HG03280 (cell line): ENCODE measurements at regions not wholly inside any gene's neighbourhood (a gene's known extent, or its start where the extent isn't known, plus 50 kb on each side); places are given as distances from the start of the nearest gene placed in this dataset.

Experiments used
- ATAC-seq: cut with Tn5 transposase; IDR thresholded peaks from one replicate; pipeline ENCODE4 v1.9.1; 2021; ENCODE audit warnings: mild to moderate bottlenecking, moderate library complexity; ENCODE audit not compliant: unreplicated experiment

DNA sequence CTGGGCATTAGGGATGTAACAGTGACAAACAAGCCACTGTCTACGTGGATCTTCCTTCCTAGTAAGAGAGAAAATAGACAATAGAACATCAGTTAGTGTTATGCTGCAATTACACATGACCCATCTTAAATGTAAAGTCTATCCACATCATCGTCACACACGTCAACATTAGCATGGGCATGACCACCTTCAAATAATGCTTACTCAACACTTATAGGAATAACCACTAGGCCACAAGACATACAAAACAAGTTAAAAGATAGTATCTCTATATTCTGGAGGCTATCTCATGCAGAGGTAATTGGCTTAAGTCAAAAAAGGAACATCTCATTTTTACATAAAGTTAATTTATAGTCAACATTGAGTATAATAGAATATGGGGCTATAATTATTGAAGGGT is 156.5 kb downstream of the MOXD1 start:
- ATAC-seq = no peak

DNA sequence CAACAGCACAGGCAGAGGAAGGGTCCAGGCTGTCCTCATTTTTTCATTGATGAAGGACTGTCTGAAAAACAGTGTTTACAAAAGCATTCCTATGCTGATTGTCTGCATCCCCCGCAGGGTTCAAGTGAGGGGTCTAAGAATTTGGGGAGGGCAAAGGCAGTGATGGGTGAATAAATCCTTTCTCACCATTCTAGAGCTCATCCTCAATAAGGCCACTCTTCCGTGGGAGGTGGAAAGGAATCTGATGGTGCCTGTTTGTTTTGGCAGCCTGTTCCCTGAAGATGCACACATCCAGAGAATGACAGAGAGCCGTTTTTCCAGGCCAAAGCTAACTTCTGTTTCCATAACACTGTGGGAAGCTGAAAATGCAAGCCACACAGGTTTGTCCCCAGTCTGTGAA is 164.5 kb downstream of the MOXD1 start:
- ATAC-seq = no peak

DNA sequence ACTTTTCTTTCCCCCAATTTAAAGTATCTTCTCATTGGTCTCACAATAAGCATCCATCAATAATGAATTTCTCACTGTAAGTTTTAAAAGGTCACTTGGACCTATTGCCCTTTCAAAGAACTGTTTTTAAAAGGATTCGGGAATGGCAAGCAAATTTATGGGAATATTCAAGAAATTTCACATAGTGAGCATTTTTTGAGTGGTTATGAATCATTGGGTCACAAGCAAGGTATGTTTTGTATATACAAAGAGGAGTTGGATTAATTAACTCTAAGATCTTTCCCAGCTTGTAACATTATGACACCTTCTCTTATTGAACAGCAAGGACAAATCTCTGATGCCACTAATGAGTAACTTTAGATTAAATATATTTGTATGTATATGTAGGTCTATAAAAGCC is 165.0 kb downstream of the MOXD1 start:
- no peak for ATAC-seq

DNA sequence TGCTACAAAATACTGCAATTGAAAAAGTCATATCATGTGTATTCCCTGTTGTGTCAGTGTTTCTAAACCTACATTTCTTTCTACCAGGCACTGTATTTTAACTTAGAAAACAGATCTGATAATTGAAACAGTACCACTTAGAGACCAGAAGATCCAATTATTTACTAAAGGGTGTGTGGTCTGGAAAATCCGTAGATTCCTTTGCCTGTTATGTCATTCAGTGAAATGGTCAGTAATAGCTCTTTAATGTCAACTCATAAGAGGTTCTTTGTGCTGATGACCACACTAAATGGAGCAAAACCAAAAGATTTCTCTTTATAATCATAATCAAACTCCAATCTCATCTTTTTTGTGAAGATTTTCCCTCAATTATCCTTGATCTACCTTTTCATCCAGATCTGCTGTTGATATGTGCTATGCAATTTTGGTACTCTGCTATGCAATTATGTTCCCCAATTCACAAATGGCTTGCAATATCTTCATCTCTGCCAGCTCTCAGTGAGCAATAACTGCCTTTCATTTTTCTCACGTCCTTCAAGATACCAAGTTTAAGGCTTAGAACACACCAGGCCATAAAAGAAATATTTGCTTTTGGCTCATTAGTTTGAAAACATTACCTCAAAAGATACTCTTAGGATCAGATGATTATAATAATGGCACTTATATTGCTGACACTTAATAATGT is 165.5 kb downstream of the MOXD1 start:
- ATAC-seq = no peak

DNA sequence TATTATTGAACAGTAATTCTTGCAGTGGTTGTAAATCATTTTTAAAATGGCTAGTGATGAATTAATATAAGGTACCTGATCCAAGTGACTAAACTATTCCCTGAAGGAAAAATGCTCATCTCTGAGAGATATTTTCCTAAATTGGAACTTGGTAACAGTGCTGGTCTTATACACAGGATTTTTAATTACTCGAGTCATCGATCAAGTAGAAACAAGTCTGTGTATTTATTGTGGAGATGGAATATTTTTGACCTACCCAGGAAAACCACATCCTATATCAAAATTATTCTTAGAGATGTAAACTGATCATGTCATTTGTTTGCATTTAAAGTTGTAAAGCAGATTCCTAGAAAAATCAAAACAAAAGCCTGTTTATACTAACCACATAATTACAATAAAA is 166.9 kb downstream of the MOXD1 start:
- no peak for ATAC-seq

DNA sequence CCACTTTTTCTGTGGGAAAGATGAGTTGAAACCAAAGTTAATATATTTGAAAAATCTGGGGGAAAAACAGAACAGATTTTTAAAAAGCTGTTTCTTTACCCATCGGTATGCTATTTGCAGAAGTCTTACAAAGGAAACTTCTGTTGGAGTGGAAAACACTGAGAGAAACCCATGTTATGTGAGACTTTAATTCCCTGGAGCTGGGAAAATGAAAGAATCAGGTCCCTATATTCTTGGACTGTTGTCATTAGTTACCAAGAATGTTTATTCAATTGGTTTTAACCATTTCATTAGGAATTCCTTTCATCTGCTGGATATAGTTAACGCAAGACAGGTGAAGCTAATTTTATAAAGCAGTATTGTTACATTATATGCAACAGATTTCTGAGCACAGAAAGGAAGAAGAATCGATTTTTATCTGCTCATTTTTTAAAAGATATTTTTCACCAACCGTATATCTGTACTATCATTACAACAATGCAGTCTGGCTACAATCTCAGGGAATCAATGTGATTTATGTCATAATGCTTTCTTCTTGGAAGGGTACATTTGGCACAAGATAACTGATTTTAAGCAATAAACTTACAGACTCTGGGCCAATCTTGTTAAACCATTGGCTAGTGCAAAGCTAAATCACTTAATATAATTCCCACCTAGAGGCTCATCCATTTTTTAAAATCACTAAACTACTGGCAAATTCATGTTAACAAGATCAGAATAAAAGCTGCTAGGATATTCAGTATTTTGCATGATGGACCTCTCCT is 170.0 kb downstream of the MOXD1 start:
- ATAC-seq = no peak

DNA sequence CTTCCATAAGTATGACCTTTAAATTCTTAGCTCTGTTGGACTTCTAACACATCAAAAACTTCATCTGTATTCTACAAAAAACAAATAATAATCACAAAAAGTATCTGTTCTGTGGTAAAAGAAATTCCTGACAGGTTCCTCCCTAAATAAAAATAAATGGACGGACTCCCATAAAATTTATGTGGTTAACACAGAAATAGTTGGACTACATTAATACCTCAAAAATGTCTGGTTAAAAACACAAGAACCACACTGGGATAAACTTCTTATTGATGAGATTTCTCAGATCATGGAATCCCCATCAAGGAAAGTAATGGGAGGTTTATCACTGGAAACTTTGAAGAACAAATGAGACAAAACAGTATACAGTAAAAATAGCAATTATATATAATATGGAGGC is 172.4 kb downstream of the MOXD1 start:
- no peak for ATAC-seq

DNA sequence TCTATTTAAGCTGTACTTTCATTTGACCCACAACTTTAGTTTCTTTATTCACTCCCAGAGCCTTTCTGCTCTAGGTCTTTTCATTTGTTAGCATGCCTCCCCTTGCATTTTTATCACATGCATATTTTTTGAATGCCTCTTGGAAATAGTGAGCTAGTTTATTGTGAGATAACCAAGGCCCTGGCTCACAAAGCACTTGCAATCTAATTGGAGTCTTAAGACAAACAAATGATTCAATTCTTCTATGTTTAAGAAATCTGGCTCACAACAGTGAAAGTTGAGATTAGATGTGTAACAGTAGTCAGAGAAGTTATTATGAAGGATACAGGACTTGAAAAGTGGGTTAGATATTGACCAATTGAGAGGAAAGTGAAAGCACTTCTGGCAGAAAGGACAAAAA is 173.4 kb downstream of the MOXD1 start:
- ATAC-seq = no peak

DNA sequence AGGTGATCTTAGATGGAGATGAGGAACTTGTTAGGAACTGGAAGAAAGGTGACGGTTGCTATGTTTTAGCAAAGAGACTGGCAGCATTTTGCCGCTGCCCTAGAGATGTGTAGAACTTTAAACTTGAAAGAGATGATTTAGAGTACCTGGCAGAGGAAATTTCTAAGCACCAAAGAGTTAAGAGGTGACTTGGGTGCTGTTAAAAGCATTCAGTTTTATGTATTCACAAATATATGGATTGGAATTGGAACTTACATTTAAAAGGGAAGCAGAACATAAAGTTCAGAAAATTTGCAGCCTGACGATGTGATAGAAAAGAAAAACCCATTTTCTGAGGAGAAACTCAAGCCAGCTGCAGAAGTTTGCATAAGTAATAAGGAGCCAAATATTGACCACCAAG is 176.3 kb downstream of the MOXD1 start:
- ATAC-seq = no peak

DNA sequence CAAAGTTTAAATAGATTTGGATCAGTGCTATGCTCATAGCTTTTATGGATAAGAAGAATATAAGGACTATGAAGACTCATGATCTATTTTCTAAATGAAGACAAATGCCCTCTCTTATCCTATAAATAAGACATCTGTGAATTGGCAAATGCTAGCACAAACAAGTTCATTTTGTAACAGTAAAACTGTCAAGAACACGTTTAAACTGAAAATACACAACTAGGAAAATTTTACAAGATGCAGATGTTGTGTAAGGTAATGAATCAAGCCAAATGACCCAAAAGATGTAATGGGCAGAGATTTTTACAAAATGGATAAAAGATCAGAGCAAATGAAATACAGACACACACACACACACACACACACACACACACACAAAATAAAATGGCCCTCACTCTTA is 180.5 kb downstream of the MOXD1 start:
- ATAC-seq = no peak

DNA sequence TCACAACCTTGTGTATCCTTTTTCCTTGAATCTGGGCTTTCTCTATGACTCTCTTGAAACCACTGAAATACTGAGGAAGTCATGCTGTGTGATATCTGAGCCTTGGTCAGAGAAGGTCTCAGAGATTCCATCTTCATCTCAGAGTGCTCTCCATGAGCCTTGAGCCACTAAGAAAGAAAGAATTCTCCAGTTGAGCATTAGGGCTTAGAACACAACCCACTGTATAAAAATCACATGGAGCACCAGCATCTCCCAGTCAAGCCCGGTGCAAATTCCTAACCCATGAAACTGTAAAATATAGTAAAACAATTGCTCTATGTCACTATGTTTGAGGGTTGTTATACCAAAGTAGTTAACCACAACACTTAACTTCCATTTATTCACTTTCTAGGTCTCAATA is 181.4 kb downstream of the MOXD1 start:
- no peak for ATAC-seq

DNA sequence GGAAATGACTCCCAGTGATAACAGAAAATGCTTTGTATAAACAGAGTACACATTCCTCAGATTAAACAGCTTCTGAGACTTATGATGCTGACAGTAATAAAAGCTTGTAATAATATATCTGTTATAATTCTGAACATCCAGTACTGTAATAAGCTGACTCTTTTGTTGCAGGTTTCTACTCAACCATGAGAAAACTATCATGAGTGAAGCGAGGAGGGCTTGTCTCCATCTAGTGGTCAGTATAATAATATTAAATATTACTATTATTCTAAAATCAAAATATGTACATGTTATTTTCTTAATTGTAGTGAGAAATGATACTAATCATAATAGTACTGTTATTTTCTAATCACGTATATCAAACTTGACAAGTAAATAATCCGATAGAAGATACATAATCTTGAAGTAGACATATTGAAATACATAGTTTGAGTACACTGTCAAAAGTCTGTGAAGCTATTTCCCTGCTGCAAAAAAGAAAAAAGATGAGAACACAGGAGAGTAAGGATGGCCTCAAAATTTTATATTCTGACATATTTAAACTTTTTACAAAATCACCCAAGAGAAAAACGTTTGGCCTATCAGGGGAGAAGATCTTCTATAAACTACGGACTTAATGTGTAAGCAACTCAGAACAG is 183.1 kb downstream of the MOXD1 start:
- peak; percentile 64 for ATAC-seq

DNA sequence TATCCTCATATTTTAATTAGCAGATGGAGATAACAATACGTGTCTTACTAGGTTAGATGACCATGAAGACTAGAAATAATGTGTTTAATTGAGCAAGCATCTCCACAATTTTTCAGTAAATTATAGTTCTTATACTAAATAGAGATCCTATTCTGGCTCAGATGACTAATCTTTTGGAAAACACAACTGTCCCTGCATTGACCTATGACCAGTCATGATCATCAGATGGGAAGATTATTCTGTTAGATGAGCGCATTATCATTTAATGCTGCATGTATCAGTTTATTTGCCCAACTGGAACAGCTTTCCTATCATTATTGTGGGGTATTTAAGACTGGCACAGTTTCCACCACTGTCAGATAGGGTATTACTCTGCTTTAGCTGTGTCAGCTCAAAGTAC is 185.5 kb downstream of the MOXD1 start:
- ATAC-seq = no peak

DNA sequence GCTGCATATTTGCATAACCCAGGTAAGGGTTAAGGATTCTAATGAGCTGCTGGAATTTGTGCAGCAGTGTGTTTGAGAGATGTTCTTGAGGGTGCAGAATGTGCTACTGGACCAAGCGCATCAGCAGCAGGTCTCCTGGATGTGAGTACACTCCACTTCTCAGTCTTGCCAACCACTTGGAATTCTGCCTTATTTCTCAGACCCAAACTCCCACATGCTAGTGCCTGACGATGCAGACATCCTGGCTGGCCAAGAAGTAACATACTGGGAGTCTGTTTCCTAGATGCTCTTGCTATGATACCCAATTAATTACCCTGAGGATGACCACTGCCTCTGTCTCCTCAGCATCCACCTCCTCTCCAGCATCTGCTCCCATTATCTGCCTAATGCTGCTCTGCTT is 186.6 kb downstream of the MOXD1 start:
- ATAC-seq = no peak

DNA sequence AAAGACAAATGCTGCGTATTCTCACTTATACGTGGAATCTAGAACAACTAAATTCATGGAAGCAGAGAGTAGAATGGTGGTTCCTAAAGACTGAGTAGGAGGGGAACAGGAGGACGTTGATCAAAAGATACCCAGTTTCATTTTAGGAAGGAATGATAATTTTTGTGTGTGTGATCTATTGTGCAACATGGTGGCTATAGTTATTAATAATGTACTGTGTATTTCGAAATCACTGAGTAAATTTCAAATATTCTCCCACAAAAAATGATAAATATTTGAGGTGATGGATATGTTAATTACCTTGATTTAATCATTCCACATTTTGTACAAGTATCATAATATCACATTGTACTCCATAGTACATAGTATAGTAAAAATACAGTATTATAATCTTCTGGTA is 187.5 kb downstream of the MOXD1 start:
- no peak for ATAC-seq

DNA sequence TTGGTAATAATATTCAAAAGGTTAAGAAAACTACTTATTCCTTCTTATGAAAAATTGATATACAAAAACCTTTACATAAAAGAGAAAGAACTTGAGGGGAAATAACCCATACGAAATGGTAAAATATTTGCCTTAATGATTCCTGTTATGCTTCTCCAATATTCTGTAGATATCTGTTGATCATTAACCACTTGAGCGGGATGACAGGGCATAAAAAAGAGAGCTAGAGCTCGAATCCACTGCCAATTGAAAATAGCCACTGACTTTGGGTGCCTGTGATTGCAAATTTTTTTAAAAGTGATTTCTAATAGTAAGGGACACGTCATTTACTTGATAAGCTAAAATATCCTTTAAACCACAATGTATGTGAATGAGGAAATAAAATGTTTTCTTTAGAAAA is 188.1 kb downstream of the MOXD1 start:
- no peak for ATAC-seq

DNA sequence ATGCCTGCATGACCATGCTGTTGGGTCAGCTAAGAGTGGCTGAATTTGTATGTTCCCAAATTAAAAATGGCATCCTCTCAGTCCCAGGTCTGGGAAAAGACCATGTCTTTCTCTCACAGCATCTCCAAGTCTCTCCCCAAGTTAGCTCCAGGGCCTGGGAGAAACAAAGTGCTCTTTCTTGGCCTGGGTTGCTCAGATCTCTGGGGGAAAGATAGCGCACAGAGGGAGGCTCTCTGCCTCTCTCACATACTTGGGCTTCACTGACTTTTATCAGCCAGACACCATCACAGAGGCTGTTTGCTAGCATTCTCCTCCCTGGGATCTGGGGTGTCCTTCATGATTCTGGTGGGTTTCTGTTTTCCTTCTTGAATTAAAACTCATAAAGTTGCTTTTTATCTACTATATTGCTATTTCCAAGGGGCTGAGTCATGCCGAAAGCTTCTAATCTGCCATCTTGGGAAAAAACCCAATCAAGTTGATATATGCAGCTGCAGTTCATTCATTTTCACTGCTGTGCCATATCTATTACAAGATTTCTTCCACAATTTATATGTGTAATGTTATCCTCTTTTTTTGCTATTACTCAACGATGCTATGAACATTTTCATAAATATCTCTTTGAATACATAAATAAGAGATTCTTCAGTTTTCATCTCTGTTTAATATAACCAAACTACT is 190.2 kb downstream of the MOXD1 start:
- no peak for ATAC-seq

DNA sequence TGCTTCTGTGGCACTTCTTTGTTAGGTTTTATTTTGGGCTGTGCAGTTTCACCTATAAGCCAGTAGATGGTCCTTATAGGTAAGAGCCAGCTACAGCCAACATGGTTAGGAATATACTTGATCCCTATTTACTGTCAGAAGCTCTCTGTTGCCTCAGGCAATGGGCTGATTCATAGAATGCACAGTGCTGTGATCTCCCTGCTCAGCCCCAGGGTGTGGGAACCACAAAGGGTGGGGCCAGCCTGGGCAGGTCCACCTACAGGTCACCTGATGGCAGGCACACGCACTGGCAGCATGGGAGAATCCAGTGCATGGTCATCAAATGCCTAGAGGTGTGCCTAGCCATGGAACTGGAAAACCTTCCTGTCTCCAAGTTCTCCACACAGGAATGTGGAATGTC is 191.9 kb downstream of the MOXD1 start:
- no peak for ATAC-seq

DNA sequence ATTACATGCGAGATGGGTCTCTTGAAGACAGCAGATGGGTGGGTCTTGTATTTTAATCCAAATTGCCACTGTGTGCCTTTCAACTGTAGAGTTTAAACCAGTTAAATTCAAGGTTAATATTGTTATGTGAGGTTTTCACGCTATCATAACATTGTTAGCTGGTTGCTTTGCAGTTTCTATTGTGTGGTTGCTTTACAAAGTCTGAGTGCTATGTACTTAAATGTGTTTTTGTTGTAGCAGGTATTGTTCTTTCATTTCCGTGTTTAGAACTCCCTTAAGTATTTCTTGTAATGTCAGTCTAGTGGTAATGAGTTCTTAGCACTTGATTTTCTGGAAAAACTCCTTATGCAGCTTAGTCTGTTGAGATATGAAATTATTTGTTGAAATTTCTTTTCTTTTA is 193.3 kb downstream of the MOXD1 start:
- no peak for ATAC-seq

DNA sequence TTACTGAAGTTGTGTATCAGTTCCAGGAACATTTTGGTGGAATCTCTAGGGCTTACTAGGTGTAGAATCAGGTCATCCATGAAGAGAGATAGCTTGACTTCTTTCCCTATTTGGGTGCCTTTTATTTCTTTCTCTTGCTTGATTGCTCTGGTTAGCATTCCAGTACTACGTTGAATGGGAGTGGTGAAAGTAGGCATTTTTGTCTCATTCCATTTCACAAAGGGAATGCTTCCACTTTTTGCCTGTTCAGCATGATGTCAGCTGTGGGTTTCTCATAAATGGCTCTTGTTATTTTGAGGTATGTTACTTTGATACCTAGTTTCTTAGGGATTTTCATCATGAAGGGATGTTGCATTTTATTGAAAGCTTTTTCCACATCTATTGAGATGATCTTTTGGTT is 195.3 kb downstream of the MOXD1 start:
- no peak for ATAC-seq

DNA sequence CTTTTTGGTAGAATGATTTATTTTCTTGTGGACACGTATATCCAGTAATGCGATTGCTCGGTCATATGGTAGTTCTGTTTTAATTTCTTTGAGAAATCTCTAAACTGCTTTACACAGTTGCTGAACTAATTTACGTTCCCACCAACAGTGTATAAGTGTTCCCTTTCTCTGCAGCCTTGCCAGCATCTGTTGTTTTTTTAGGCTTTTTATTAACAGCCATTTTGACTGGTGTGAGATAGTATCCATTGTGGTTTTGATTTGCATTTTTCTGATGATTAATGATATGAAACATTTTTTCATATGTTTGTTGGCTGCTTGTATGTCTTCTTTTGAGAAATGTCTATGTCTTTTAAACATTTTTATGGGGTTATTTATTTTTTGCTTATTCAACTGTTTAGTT is 196.7 kb downstream of the MOXD1 start:
- no peak for ATAC-seq

DNA sequence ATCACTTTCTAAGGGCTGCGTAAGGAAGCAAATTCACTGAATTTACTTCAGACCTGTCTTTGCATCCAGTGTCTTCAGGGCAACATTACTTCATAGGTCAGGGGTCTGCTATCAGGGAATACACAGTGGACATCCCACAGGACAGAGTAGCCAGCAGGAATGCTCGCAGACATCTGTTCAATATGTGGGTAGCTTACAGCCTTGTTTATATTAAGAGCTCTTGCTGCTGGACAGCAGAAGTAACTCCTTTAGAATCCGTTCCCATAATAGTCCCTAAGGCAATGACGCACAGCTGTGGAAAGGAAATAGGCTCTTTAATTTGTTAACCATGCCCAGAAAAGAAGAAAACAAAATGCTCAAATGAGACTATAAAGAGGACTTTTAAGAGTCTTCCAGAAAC is 198.7 kb downstream of the MOXD1 start:
- ATAC-seq = no peak
